ENCODE measurements at regions not wholly inside any gene's neighbourhood (a gene's known extent, or its start where the extent isn't known, plus 50 kb on each side); places are given as distances from the start of the nearest gene placed in this dataset.

- H3K4me1 ChIP-seq (ENCODE audit: control insufficient read depth, low read length) = peaks cover 53% of the 10 kb centered on the region
- no peaks in the 10 kb centered on the region for H4K20me1 ChIP-seq (ENCODE audit: control insufficient read depth, insufficient read depth, low read depth, low read length)
- no peaks in the 10 kb centered on the region for H3K9me2 ChIP-seq (replicated peaks; ENCODE audit: control insufficient read depth, low read length)
- no peak overlapping the region for H3K4me3 ChIP-seq (ENCODE audit: low read length)
- no peaks in the 10 kb centered on the region for H3F3A ChIP-seq (ENCODE audit: control insufficient read depth, insufficient read depth)
- H3K79me2 ChIP-seq (ENCODE audit: control insufficient read depth, low read length) = no peaks in the 10 kb centered on the region
- no peaks in the 10 kb centered on the region for H3K9me3 ChIP-seq (ENCODE audit: control insufficient read depth, insufficient read depth, low read length)
- H3K27me3 ChIP-seq (ENCODE audit: control insufficient read depth, low read length) = no peaks in the 10 kb centered on the region
- H3K4me2 ChIP-seq (ENCODE audit: low read length) = no peak overlapping the region
- H3K27ac ChIP-seq (ENCODE audit: low read depth, low read length) = no peak overlapping the region
- no peak for TF ChIP-seq EZH2phosphoT487 (IDR thresholded peaks at IDR 0.05; ENCODE audit: borderline replicate concordance, low read length)
- no peak for TF ChIP-seq CTCF (IDR thresholded peaks at IDR 0.05; ENCODE audit: low read depth, low read length, poor library complexity, severe bottlenecking)
- H3K36me3 ChIP-seq (ENCODE audit: control insufficient read depth, low read length) = no peaks in the 10 kb centered on the region
These were observed 299.7 kb downstream of the CWC27 start for GRCh38 chr5:65068410-65068809.

- H3K4me2 ChIP-seq (ENCODE audit: low read length) = no peak overlapping the region
- H3K4me3 ChIP-seq (ENCODE audit: low read length) = no peak overlapping the region
- H4K20me1 ChIP-seq (ENCODE audit: control insufficient read depth, insufficient read depth, low read depth, low read length) = no peaks in the 10 kb centered on the region
- H3K27ac ChIP-seq (ENCODE audit: low read depth, low read length) = no peak overlapping the region
- H3K9me3 ChIP-seq (ENCODE audit: control insufficient read depth, insufficient read depth, low read length) = no peaks in the 10 kb centered on the region
- no peaks in the 10 kb centered on the region for H3F3A ChIP-seq (ENCODE audit: control insufficient read depth, insufficient read depth)
- no peaks in the 10 kb centered on the region for H3K36me3 ChIP-seq (ENCODE audit: control insufficient read depth, low read length)
- H3K27me3 ChIP-seq (ENCODE audit: control insufficient read depth, low read length) = no peaks in the 10 kb centered on the region
- H3K4me1 ChIP-seq (ENCODE audit: control insufficient read depth, low read length) = peaks cover 58% of the 10 kb centered on the region
- H3K79me2 ChIP-seq (ENCODE audit: control insufficient read depth, low read length) = no peaks in the 10 kb centered on the region
- no peaks in the 10 kb centered on the region for H3K9me2 ChIP-seq (replicated peaks; ENCODE audit: control insufficient read depth, low read length)
- TF ChIP-seq CTCF (IDR thresholded peaks at IDR 0.05; ENCODE audit: low read depth, low read length, poor library complexity, severe bottlenecking) = no peak
- TF ChIP-seq EZH2phosphoT487 (IDR thresholded peaks at IDR 0.05; ENCODE audit: borderline replicate concordance, low read length) = no peak
These were observed 301.3 kb downstream of the CWC27 start for GRCh38 chr5:65070026-65070425.

GRCh38 chr5:65072850-65073249 lies 304.1 kb downstream of the CWC27 start:
- peak overlapping the region; percentile 39 for H3K4me3 ChIP-seq (ENCODE audit: low read length)
- peak overlapping the region; percentile 65 for H3K4me2 ChIP-seq (ENCODE audit: low read length)
- H3K27ac ChIP-seq (ENCODE audit: low read depth, low read length) = peak overlapping the region; percentile 42
- H3K4me1 ChIP-seq (ENCODE audit: control insufficient read depth, low read length) = peaks cover 53% of the 10 kb centered on the region
- no peaks in the 10 kb centered on the region for H3K9me2 ChIP-seq (replicated peaks; ENCODE audit: control insufficient read depth, low read length)
- H3K79me2 ChIP-seq (ENCODE audit: control insufficient read depth, low read length) = no peaks in the 10 kb centered on the region
- H4K20me1 ChIP-seq (ENCODE audit: control insufficient read depth, insufficient read depth, low read depth, low read length) = no peaks in the 10 kb centered on the region
- no peaks in the 10 kb centered on the region for H3F3A ChIP-seq (ENCODE audit: control insufficient read depth, insufficient read depth)
- no peak for TF ChIP-seq EZH2phosphoT487 (IDR thresholded peaks at IDR 0.05; ENCODE audit: borderline replicate concordance, low read length)
- no peak for TF ChIP-seq CTCF (IDR thresholded peaks at IDR 0.05; ENCODE audit: low read depth, low read length, poor library complexity, severe bottlenecking)
- no peaks in the 10 kb centered on the region for H3K27me3 ChIP-seq (ENCODE audit: control insufficient read depth, low read length)
- no peaks in the 10 kb centered on the region for H3K9me3 ChIP-seq (ENCODE audit: control insufficient read depth, insufficient read depth, low read length)
- no peaks in the 10 kb centered on the region for H3K36me3 ChIP-seq (ENCODE audit: control insufficient read depth, low read length)

GRCh38 chr5:65073250-65073661 lies 304.5 kb downstream of the CWC27 start:
- no peaks in the 10 kb centered on the region for H3K36me3 ChIP-seq (ENCODE audit: control insufficient read depth, low read length)
- TF ChIP-seq EZH2phosphoT487 (IDR thresholded peaks at IDR 0.05; ENCODE audit: borderline replicate concordance, low read length) = no peak
- no peak for TF ChIP-seq CTCF (IDR thresholded peaks at IDR 0.05; ENCODE audit: low read depth, low read length, poor library complexity, severe bottlenecking)
- no peaks in the 10 kb centered on the region for H3K27me3 ChIP-seq (ENCODE audit: control insufficient read depth, low read length)
- H4K20me1 ChIP-seq (ENCODE audit: control insufficient read depth, insufficient read depth, low read depth, low read length) = no peaks in the 10 kb centered on the region
- no peaks in the 10 kb centered on the region for H3K9me2 ChIP-seq (replicated peaks; ENCODE audit: control insufficient read depth, low read length)
- H3K4me1 ChIP-seq (ENCODE audit: control insufficient read depth, low read length) = peaks cover 52% of the 10 kb centered on the region
- peak overlapping the region; percentile 39 for H3K4me3 ChIP-seq (ENCODE audit: low read length)
- H3K4me2 ChIP-seq (ENCODE audit: low read length) = peak overlapping the region; percentile 65
- no peaks in the 10 kb centered on the region for H3K9me3 ChIP-seq (ENCODE audit: control insufficient read depth, insufficient read depth, low read length)
- H3F3A ChIP-seq (ENCODE audit: control insufficient read depth, insufficient read depth) = no peaks in the 10 kb centered on the region
- no peaks in the 10 kb centered on the region for H3K79me2 ChIP-seq (ENCODE audit: control insufficient read depth, low read length)
- peak overlapping the region; percentile 31 for H3K27ac ChIP-seq (ENCODE audit: low read depth, low read length)
